ENCODE measurements at regions not wholly inside any gene's neighbourhood (a gene's known extent, or its start where the extent isn't known, plus 50 kb on each side); places are given as distances from the start of the nearest gene placed in this dataset.

DNA sequence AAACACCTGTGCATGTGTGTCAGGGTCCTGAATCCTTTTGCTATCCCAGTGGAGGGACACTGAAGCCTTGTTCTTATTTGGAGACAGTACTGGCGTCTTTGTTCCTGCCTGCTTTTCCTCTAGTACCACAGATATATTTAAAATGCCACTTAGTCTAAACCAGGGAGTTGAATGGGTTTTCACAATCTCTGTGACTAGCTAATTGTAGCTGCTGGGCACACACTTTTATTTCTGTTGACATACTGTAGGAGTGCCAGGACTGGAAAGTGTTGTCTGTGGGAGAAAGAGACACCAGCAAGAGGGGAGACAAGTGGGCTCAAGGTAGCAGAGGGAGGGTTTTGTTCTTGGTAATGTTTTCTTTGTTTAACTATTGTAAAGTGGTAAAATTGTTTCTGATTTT is 174.0 kb upstream of the SV2C start:
- in situ Hi-C loops (cut with HindIII; ENCODE audit: low pct_ligation_motif_present, low sequenced_read_pairs), result no loop called here
- H3K27me3 ChIP-seq (replicated peaks), result no peaks in the 10 kb centered on the region
- TF ChIP-seq, protein P1, sequence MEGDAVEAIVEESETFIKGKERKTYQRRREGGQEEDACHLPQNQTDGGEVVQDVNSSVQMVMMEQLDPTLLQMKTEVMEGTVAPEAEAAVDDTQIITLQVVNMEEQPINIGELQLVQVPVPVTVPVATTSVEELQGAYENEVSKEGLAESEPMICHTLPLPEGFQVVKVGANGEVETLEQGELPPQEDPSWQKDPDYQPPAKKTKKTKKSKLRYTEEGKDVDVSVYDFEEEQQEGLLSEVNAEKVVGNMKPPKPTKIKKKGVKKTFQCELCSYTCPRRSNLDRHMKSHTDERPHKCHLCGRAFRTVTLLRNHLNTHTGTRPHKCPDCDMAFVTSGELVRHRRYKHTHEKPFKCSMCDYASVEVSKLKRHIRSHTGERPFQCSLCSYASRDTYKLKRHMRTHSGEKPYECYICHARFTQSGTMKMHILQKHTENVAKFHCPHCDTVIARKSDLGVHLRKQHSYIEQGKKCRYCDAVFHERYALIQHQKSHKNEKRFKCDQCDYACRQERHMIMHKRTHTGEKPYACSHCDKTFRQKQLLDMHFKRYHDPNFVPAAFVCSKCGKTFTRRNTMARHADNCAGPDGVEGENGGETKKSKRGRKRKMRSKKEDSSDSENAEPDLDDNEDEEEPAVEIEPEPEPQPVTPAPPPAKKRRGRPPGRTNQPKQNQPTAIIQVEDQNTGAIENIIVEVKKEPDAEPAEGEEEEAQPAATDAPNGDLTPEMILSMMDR (IDR thresholded peaks at IDR 0.05; ENCODE audit: low read depth, low read length, missing control alignments), result no peak
- no peaks in the 10 kb centered on the region for H3K36me3 ChIP-seq (replicated peaks)
- no peak overlapping the region for H3K27ac ChIP-seq
- no peak overlapping the region for H3K4me3 ChIP-seq (ENCODE audit: low read depth, low read length)
- no peak for DNase-seq

DNA sequence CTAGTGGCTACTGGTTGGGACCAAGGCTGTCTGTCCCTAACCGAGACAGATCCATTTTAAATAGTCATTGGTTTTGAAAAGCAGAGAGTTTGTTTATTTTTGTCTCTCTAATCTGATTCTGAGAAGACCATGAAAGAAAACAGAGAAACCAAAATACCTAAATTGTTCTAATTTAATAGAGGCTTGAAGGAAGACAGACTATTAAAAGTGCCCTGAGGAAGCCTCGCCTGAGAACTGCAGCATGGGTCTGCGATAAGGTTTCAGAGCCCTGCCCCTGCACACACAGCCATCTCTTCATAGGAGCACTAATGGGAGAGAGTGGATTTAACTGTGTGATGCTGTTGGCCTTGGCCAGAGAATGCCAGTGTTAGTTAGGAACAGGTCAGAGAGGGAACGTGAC is 175.5 kb upstream of the SV2C start:
- no peak for DNase-seq
- Histone ChIP-seq H3K4me3 (ENCODE audit: low read depth, low read length) (no peak overlapping the region), H3K27ac (no peak overlapping the region), H3K36me3 (replicated peaks) (no peaks in the 10 kb centered on the region), H3K27me3 (replicated peaks) (no peaks in the 10 kb centered on the region)
- in situ Hi-C loops (cut with HindIII; ENCODE audit: low pct_ligation_motif_present, low sequenced_read_pairs), result no loop called here
- TF ChIP-seq, protein P1 (IDR thresholded peaks at IDR 0.05; ENCODE audit: low read depth, low read length, missing control alignments), result no peak

DNA sequence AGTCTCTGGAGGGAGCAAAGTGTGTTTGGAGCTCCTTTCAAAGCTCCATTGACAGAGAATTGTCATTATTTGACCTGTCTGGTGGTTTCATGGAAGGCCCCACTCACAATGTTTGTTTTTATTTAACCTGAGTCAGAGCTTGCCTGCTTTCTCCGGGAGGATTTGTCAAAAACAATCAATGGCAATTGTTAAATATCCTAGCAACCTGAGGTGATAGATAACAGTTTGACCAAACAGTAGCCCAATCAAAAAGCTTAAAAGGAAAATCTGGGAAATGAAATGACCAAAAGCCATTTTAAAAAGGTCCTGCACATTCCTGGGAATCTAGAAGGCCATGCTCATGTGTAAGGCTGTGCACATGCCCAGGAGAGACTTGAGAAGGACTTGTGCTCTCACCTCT is 177.2 kb upstream of the POC5 start:
- DNase-seq, result no peak
- in situ Hi-C loops (cut with HindIII; ENCODE audit: low pct_ligation_motif_present, low sequenced_read_pairs), result no loop called here
- Histone ChIP-seq H3K27ac (no peak overlapping the region), H3K4me3 (ENCODE audit: low read depth, low read length) (no peak overlapping the region), H3K36me3 (replicated peaks) (no peaks in the 10 kb centered on the region), H3K27me3 (replicated peaks) (no peaks in the 10 kb centered on the region)
- TF ChIP-seq, protein P1 (IDR thresholded peaks at IDR 0.05; ENCODE audit: low read depth, low read length, missing control alignments), result no peak

DNA sequence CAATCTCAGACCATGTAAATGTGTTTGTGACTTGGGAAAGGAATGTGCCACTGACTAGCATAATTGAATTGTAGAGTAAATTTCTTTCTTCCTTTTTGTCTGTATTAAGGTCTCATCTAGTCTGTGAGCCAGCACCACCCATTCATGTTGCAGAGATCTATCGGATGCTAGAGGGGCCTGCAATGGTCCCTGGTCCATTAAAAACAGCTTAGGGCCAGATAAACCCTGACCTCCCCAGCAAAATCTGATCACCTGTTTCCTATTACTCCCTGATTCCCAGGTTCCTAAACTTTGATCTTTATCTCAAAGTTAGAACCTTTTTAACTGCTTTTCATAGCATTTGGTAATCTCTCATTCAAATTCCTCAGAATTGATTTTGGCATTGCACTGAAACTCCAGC is 174.5 kb upstream of the POC5 start:
- no peak overlapping the region for H3K27ac ChIP-seq
- no peak for DNase-seq
- in situ Hi-C loops (cut with HindIII; ENCODE audit: low pct_ligation_motif_present, low sequenced_read_pairs), result no loop called here

DNA sequence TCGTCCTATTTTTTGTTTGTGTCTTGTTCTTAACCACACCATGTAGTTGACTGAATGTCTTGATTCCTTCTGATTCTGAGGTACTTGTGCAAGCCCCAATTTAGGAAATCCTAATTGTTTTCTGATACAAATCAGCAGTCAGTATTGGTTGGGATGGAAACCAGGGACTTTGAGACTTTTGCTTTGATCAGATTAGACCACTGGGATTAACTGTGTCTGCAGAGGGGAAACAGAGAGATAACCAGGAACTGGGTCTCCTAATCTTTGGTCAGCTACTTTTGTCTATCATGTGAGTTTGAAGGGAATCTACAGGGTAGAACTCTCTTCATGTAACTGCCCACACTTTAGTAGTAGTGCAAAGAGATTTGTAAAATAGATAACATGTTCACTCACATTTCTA is 173.8 kb upstream of the POC5 start:
- DNase-seq, result no peak
- in situ Hi-C loops (cut with HindIII; ENCODE audit: low pct_ligation_motif_present, low sequenced_read_pairs), result no loop called here
- TF ChIP-seq, protein P1 (IDR thresholded peaks at IDR 0.05; ENCODE audit: low read depth, low read length, missing control alignments), result no peak
- H3K4me3 ChIP-seq (ENCODE audit: low read depth, low read length), result no peak overlapping the region
- H3K27me3 ChIP-seq (replicated peaks), result no peaks in the 10 kb centered on the region
- H3K27ac ChIP-seq, result no peak overlapping the region
- H3K36me3 ChIP-seq (replicated peaks), result no peaks in the 10 kb centered on the region

More for the DNA sequence above, 174.5 kb upstream of the POC5 start:
- H3K4me3 ChIP-seq (ENCODE audit: low read depth, low read length), result no peak overlapping the region
- TF ChIP-seq, protein P1 (IDR thresholded peaks at IDR 0.05; ENCODE audit: low read depth, low read length, missing control alignments), result no peak
- no peaks in the 10 kb centered on the region for H3K36me3 ChIP-seq (replicated peaks)
- H3K27me3 ChIP-seq (replicated peaks), result no peaks in the 10 kb centered on the region

DNA sequence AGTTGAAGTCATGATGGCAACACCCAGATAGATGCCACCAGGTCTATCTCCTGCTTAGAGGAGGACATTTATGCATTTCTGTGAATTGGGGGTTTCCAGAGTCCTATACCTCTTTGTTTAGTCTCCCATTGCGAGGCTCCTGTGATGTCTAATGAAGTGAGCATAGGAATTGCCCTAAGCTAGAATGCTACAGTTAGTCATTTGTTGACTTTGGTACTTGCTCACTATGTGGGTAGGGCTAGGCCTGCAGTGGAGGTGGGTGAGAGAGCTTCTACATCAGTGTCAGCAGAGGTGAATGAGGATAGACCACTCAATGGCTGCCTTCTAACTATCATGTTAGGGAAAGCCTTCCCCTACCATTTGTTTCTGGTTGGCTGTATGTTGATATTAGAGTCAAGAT is 173.3 kb upstream of the POC5 start:
- no peak overlapping the region for H3K27ac ChIP-seq
- no peaks in the 10 kb centered on the region for H3K27me3 ChIP-seq (replicated peaks)
- TF ChIP-seq, protein P1 (IDR thresholded peaks at IDR 0.05; ENCODE audit: low read depth, low read length, missing control alignments), result no peak
- in situ Hi-C loops (cut with HindIII; ENCODE audit: low pct_ligation_motif_present, low sequenced_read_pairs), result no loop called here
- H3K4me3 ChIP-seq (ENCODE audit: low read depth, low read length), result no peak overlapping the region
- DNase-seq, result no peak
- H3K36me3 ChIP-seq (replicated peaks), result no peaks in the 10 kb centered on the region
